Parathyroid adenoma (tissue), 2 donors: ENCODE measurements at regions not wholly inside any gene's neighbourhood (a gene's known extent, or its start where the extent isn't known, plus 50 kb on each side); places are given as distances from the start of the nearest gene placed in this dataset.

Experiments used
- H2AFZ ChIP-seq: fragments of 300-600 bp; sonication (generic); one replicate; pipeline ENCODE4 v1.7.0; 2017; ENCODE audit warnings: antibody characterized with exemption, mild to moderate bottlenecking
- H3K27ac ChIP-seq: fragments of 300-600 bp; sonication (generic); one replicate; pipeline ENCODE4 v1.7.0; 2017
- H3K27me3 ChIP-seq: fragments of 300-600 bp; sonication (generic); one replicate; pipeline ENCODE4 v1.7.0; 2017; ENCODE audit warnings: low read length; ENCODE audit not compliant: control insufficient read depth, insufficient read depth
- H3K36me3 ChIP-seq: fragments of 300-600 bp; sonication (generic); one replicate; pipeline ENCODE4 v1.7.0; 2017; ENCODE audit warnings: low read length; ENCODE audit not compliant: control insufficient read depth, insufficient read depth
- H3K4me1 ChIP-seq: fragments of 300-600 bp; sonication (generic); one replicate; pipeline ENCODE4 v1.7.0; 2017; ENCODE audit warnings: control low read depth
- H3K4me2 ChIP-seq: fragments of 300-600 bp; sonication (generic); one replicate; pipeline ENCODE4 v1.7.0; 2017; ENCODE audit warnings: low read length
- H3K4me3 ChIP-seq: fragments of 300-600 bp; sonication (generic); one replicate; pipeline ENCODE4 v1.7.0; 2017; ENCODE audit warnings: low read depth, low read length
- H3K79me2 ChIP-seq: fragments of 300-600 bp; sonication (generic); one replicate; pipeline ENCODE4 v1.7.0; 2017; ENCODE audit warnings: control low read depth
- H3K9ac ChIP-seq: fragments of 300-600 bp; sonication (generic); one replicate; pipeline ENCODE4 v1.7.0; 2017; ENCODE audit warnings: mild to moderate bottlenecking
- H3K9me3 ChIP-seq: fragments of 300-600 bp; sonication (generic); one replicate; pipeline ENCODE4 v1.7.0; 2017; ENCODE audit warnings: low read length; ENCODE audit not compliant: control insufficient read depth
- TF ChIP-seq, protein P1 (sequence below): fragments of 300-600 bp; sonication (generic); IDR thresholded peaks from one replicate; pipeline ENCODE4 v1.7.0; 2017; ENCODE audit warnings: antibody characterized with exemption, mild to moderate bottlenecking
- donor health status: primary hyperparathyroidism.

DNA sequence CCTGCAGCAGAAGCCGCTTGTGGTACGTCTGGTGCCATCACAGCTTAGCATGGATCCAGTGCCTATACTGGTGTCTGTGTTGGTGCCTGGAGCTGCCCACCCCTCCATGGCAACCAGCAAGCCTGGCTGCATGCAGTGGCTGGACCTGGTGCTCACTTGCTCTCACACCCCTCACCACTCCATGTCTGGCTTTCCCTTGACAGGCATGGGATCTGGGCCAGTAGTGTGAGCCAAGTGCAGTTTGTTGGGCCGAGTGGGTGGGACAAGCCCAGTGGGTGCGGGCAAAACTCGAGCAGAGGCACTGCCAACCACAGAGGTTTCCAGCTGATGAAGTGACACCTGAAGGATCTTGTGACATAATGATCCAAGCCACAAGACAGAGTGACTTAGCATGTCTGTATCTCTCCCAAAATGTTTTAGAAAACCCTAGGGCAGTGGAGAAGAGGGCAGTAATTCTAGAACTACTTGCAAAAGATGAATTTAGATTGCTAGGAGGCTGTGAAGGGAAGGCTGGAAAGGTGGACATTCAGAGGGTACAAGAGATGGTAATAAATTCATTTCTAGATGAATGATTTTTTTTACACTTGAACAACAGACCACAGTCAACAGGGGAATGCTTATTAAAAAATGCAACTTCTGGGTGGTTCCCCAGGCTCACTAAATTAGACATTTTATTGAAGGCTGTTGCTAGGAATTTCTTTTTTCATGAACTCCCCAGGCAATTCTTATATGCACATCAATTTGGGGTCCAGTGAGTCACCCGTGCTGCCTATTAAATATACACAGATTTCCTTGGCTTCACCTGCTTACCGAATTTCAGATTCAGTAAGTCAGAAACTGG lies 660.3 kb downstream of the TLR4 start:
- Histone ChIP-seq H3K4me1 (no peaks in the 10 kb centered on the region), H3K4me3 (no peak overlapping the region), H2AFZ (no peak overlapping the region), H3K36me3 (no peaks in the 10 kb centered on the region), H3K9ac (no peak overlapping the region), H3K27me3 (no peaks in the 10 kb centered on the region), H3K79me2 (no peaks in the 10 kb centered on the region), H3K27ac (no peak overlapping the region), H3K9me3 (no peaks in the 10 kb centered on the region), H3K4me2 (no peak overlapping the region)
- TF ChIP-seq, protein P1, sequence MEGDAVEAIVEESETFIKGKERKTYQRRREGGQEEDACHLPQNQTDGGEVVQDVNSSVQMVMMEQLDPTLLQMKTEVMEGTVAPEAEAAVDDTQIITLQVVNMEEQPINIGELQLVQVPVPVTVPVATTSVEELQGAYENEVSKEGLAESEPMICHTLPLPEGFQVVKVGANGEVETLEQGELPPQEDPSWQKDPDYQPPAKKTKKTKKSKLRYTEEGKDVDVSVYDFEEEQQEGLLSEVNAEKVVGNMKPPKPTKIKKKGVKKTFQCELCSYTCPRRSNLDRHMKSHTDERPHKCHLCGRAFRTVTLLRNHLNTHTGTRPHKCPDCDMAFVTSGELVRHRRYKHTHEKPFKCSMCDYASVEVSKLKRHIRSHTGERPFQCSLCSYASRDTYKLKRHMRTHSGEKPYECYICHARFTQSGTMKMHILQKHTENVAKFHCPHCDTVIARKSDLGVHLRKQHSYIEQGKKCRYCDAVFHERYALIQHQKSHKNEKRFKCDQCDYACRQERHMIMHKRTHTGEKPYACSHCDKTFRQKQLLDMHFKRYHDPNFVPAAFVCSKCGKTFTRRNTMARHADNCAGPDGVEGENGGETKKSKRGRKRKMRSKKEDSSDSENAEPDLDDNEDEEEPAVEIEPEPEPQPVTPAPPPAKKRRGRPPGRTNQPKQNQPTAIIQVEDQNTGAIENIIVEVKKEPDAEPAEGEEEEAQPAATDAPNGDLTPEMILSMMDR: no peak

DNA sequence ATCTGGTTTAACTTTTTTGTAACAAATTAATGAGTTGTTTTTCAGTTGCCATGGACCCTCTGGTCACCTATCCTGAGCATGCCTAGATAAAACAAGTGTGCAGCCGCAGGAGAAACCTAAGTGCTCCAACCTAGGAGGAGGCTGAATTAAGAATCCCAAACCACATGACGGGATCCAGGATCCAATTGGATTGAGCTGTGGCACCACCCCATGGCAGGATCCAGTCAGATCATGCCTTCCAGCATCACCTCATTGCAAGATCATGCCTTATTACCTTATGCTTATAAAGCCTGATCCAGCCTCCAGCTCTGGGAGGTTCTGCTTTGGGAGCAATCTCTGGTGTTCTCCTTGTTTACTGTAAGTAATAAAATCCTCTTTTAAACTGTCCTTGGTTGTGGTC lies 662.0 kb downstream of the TLR4 start:
- Histone ChIP-seq H3K4me2 (no peak overlapping the region), H2AFZ (no peak overlapping the region), H3K9ac (no peak overlapping the region), H3K27ac (no peak overlapping the region), H3K79me2 (no peaks in the 10 kb centered on the region), H3K36me3 (no peaks in the 10 kb centered on the region), H3K27me3 (no peaks in the 10 kb centered on the region), H3K9me3 (no peaks in the 10 kb centered on the region), H3K4me3 (no peak overlapping the region), H3K4me1 (no peaks in the 10 kb centered on the region)
- TF ChIP-seq, protein P1: no peak

DNA sequence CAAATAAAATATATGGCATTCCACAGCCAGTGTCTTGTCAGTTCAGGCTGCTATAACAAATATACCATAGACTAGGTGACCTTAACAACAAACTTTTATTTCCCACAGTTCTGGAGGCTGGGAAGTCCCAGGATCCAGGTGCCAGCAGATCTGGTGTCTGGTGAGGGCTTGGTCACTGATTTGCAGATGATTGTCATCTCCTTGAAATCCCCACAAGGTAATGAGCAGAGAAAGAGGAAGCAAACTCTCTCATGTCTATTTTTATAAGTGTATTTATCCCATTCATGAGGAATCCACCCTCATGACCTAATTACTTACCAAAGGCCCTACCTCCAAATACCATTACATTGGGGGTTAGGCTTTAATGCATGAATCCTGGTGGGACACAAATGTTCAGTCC lies 663.2 kb downstream of the TLR4 start:
- H3K27ac ChIP-seq: no peak overlapping the region
- no peak overlapping the region for H3K4me2 ChIP-seq
- no peaks in the 10 kb centered on the region for H3K79me2 ChIP-seq
- no peak overlapping the region for H3K9ac ChIP-seq
- no peaks in the 10 kb centered on the region for H3K4me1 ChIP-seq
- TF ChIP-seq, protein P1: no peak
- H3K36me3 ChIP-seq: no peaks in the 10 kb centered on the region
- H2AFZ ChIP-seq: no peak overlapping the region
- H3K27me3 ChIP-seq: no peaks in the 10 kb centered on the region
- no peak overlapping the region for H3K4me3 ChIP-seq
- no peaks in the 10 kb centered on the region for H3K9me3 ChIP-seq

DNA sequence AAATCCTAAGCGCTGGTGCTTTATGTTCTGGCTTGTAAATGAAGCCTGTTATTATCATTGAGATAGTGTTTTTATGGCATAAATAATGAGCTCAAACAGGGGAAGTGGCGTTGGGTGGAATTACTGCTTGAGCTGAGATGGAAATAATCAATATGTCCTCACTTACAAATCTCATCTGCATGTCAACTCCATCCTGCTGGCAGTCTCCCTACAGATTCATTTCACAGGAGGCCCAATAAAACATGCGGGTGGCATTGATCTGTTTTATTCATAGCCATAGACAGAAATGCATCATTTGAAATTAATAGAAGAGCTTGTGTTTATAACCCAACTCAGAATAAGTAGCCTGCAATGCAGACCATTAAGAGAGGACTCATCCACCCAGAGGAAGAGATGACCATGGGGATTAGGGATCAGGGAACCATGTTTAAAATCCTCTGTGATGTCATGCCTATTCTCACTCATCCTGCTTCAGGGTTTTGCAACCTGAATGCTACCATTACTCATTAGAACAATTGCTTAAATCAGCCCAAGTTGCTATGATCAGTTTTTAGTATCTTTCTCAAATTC lies 680.4 kb downstream of the TLR4 start:
- no peaks in the 10 kb centered on the region for H3K27me3 ChIP-seq
- H3K27ac ChIP-seq: no peak overlapping the region
- no peak overlapping the region for H2AFZ ChIP-seq
- H3K9ac ChIP-seq: no peak overlapping the region
- no peaks in the 10 kb centered on the region for H3K9me3 ChIP-seq
- H3K4me1 ChIP-seq: no peaks in the 10 kb centered on the region
- H3K36me3 ChIP-seq: no peaks in the 10 kb centered on the region
- no peak overlapping the region for H3K4me2 ChIP-seq
- no peaks in the 10 kb centered on the region for H3K79me2 ChIP-seq
- H3K4me3 ChIP-seq: no peak overlapping the region
- TF ChIP-seq, protein P1: no peak

DNA sequence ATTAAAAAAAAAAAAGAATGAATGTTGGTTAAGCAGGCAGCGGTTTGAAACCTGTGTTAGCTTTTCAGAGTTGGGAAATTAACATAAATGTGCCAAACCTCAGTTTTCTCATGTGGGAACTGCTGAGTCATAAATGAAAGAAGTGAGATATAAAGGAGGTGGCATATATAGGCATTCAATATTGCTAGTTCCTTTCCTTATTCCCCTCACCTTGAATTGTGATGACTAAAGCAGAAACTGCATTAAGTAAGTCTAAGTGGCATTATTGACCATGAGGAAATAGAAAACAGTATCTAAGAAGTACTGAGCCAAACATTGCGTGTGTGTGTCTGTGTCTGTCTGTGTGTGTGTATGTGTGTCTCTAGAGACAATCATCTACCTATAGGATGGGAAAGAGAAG lies 691.2 kb downstream of the TLR4 start:
- Histone ChIP-seq H3K4me2 (no peak overlapping the region), H3K79me2 (no peaks in the 10 kb centered on the region), H2AFZ (no peak overlapping the region), H3K9me3 (no peaks in the 10 kb centered on the region), H3K36me3 (no peaks in the 10 kb centered on the region), H3K4me3 (no peak overlapping the region), H3K27me3 (no peaks in the 10 kb centered on the region), H3K27ac (no peak overlapping the region), H3K9ac (no peak overlapping the region), H3K4me1 (no peaks in the 10 kb centered on the region)
- TF ChIP-seq, protein P1: no peak
